ENCODE measurements at regions not wholly inside any gene's neighbourhood (a gene's known extent, or its start where the extent isn't known, plus 50 kb on each side); places are given as distances from the start of the nearest gene placed in this dataset.

DNA sequence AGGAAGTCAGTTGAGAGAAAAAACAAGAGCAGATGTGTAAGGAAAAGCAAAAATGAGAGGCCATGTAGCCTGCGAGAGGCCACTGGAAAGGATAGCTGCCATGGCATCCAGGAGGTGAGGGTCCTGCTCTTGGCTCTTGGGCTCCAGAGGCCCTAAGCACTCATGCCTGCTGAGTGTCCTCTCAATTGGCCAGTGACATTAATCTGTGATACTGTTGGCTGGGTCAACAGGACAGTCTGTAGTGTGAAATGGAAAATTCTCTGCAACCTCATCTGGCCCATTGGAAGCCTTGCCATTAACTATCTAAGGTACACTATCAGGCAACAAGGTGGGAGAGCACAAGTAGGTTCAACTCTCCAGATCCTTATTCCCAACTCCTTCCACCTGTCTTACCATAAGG, 180.9 kb downstream of the LY86 start:
- DNase-seq (ENCODE audit: low read depth), result no peak
- TF ChIP-seq, protein P1, sequence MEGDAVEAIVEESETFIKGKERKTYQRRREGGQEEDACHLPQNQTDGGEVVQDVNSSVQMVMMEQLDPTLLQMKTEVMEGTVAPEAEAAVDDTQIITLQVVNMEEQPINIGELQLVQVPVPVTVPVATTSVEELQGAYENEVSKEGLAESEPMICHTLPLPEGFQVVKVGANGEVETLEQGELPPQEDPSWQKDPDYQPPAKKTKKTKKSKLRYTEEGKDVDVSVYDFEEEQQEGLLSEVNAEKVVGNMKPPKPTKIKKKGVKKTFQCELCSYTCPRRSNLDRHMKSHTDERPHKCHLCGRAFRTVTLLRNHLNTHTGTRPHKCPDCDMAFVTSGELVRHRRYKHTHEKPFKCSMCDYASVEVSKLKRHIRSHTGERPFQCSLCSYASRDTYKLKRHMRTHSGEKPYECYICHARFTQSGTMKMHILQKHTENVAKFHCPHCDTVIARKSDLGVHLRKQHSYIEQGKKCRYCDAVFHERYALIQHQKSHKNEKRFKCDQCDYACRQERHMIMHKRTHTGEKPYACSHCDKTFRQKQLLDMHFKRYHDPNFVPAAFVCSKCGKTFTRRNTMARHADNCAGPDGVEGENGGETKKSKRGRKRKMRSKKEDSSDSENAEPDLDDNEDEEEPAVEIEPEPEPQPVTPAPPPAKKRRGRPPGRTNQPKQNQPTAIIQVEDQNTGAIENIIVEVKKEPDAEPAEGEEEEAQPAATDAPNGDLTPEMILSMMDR (IDR thresholded peaks at IDR 0.05; ENCODE audit: low read depth, low read length, missing control alignments), result no peak
- no peak overlapping the region for H3K4me3 ChIP-seq (ENCODE audit: low read depth, low read length)

DNA sequence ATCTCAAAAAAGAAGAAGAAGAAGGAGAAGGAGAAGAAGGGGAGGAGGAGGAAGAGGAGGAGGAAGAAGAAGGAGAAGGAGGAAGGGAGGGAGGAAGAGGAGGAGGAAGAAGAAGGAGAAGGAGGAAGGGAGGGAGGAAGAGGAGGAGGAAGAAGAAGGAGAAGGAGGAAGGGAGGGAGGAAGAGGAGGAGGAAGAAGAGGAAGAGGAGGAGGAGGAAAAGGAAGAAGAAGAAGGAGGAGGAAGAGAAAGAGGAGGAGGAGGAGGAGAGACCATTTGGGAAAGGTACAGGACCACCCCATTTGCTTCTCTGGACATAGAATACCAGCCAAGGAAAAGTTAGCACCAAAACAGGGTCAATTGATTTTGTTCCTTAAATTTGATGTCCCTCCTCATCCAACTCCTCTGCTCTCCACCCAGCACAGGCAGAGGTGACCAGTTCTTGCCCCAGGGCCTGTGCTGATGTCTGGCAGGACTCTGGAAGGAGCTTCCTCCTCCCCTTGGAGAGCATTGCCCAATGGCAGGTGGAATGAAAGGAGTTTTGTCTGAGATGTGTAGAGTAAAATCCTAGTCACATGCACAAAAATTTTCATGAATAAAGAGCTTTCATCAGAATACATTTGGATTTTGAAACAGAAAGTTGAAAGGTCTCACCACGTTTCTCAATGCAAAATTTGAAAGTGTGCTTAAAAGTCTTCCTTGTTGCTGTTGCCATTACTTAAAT, 182.9 kb downstream of the LY86 start:
- H3K4me3 ChIP-seq (ENCODE audit: low read depth, low read length), result no peak overlapping the region
- TF ChIP-seq, protein P1 (IDR thresholded peaks at IDR 0.05; ENCODE audit: low read depth, low read length, missing control alignments), result no peak
- DNase-seq (ENCODE audit: low read depth), result no peak

DNA sequence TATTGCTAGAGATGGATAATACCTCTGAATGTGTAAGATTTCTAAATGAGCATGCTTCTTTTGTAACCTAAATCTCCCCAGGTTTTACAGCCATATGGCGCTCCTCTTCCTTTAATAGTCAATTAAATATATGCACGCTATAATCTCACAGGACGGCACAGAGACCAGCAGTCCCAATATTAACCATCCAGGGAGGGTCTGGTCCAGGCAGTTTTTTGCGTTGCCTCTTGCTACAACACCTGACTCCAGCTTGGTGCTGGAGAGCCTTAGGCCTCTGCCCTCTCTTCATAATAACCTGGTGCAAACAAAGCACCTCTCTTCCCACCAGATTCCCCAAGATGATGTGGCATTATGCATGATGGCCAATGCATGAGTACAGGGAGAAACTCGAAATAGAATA, 183.4 kb downstream of the LY86 start:
- no peak overlapping the region for H3K4me3 ChIP-seq (ENCODE audit: low read depth, low read length)
- TF ChIP-seq, protein P1 (IDR thresholded peaks at IDR 0.05; ENCODE audit: low read depth, low read length, missing control alignments), result no peak
- no peak for DNase-seq (ENCODE audit: low read depth)

DNA sequence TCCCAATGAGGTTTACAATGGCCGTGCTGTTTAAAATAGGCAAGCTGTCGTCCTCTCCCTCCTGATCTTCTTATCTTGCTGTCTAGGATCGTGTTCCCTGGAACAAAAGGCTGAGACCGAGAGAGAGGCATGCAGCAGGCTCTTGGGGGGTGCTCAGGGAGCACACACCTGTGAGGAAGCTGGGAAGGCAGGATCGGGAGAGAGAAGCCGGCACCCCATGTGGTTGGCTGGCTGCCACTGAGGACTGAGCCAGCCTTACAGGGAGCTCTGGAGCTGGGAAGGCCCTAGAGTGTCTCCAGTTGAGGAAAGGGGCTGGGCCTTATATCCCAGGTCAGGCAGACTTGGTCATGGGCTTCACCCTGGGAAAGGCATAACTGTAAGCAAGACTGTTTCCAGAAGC, 184.2 kb downstream of the LY86 start:
- no peak for DNase-seq (ENCODE audit: low read depth)
- TF ChIP-seq, protein P1 (IDR thresholded peaks at IDR 0.05; ENCODE audit: low read depth, low read length, missing control alignments), result no peak
- H3K4me3 ChIP-seq (ENCODE audit: low read depth, low read length), result no peak overlapping the region

DNA sequence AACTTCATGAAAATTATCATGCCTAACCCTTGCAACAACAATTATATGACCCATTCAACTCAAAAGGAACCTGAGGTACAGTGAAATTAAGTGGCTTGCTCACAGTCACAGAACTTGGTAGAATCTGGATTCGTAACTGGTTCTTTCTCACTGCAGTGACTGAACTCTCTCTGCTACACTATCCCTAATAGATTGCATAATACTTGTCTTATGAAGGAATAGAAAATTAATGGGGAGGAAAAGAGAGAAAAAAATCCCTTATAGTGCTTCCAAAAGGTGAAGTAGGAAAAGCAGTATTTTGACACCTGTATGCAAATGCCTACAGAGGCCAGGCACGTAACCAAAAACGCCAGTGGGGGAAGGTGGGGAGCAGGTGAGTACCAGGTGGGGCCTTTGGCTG, 186.6 kb downstream of the LY86 start:
- TF ChIP-seq, protein P1 (IDR thresholded peaks at IDR 0.05; ENCODE audit: low read depth, low read length, missing control alignments), result no peak
- H3K4me3 ChIP-seq (ENCODE audit: low read depth, low read length), result no peak overlapping the region
- no peak for DNase-seq (ENCODE audit: low read depth)

DNA sequence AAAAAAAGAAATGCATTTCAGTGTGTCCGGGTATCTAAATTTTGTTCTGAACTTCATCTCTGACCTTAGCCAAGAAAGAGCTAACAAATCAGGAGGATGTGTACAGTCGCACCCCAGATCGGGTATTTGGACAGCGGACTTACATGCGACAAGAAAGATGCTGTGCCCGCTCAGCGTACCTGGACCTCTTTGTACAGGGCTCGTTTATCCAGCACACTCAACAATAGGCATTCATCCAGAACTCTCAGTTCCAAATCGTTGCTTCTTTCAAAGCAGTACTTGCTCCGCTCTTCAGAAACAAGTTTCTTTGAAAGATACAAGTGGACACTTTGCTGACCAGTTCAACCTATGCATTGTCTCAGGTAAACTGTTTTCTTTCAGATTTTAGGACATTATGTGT, 191.7 kb downstream of the LY86 start:
- TF ChIP-seq, protein P1 (IDR thresholded peaks at IDR 0.05; ENCODE audit: low read depth, low read length, missing control alignments), result no peak
- no peak overlapping the region for H3K4me3 ChIP-seq (ENCODE audit: low read depth, low read length)
- no peak for DNase-seq (ENCODE audit: low read depth)
